ENCODE measurements at regions not wholly inside any gene's neighbourhood (a gene's known extent, or its start where the extent isn't known, plus 50 kb on each side); places are given as distances from the start of the nearest gene placed in this dataset.
A peak's percentile ranks its signal among the peaks of the same experiment; 100 is the strongest.

DNA sequence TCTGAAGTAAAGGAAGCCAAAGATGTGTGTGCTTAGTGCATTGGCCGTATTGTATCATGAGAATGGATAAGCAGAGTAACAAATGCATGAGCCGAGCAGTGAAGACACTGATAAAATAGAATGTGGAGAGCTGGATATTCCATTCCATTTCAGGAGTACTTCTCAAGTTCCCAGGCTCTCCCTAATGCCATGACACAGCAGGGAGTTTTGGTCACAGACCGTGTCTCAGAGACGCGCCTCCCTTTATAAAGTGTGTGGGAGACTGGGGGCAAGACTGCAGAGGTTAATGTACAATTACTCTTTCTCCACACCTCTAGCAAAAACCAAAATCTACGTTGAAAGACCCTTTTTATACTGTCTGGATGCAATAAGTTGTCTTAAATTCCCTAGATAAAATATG, 575.6 kb downstream of the EFNB2 start:
- no peak overlapping the region for H3K4me2 ChIP-seq
- no peaks in the 10 kb centered on the region for H3K36me3 ChIP-seq (ENCODE audit: insufficient read depth)
- no peaks in the 10 kb centered on the region for H3K79me2 ChIP-seq (replicated peaks; ENCODE audit: insufficient read depth)
- TF ChIP-seq POLR2AphosphoS5 (IDR thresholded peaks at IDR 0.05; ENCODE audit: low read depth) (no peak), EZH2 (IDR thresholded peaks at IDR 0.05; ENCODE audit: low read depth, unreplicated experiment) (no peak), ZNF114 (CRISPR knock-in tag; IDR thresholded peaks at IDR 0.05) (no peak), CREB1 (CRISPR knock-in tag; IDR thresholded peaks at IDR 0.05; ENCODE audit: low read depth) (no peak), ZNF331 (CRISPR knock-in tag; IDR thresholded peaks at IDR 0.05; ENCODE audit: low read depth) (no peak)
- TF ChIP-seq, protein P1, sequence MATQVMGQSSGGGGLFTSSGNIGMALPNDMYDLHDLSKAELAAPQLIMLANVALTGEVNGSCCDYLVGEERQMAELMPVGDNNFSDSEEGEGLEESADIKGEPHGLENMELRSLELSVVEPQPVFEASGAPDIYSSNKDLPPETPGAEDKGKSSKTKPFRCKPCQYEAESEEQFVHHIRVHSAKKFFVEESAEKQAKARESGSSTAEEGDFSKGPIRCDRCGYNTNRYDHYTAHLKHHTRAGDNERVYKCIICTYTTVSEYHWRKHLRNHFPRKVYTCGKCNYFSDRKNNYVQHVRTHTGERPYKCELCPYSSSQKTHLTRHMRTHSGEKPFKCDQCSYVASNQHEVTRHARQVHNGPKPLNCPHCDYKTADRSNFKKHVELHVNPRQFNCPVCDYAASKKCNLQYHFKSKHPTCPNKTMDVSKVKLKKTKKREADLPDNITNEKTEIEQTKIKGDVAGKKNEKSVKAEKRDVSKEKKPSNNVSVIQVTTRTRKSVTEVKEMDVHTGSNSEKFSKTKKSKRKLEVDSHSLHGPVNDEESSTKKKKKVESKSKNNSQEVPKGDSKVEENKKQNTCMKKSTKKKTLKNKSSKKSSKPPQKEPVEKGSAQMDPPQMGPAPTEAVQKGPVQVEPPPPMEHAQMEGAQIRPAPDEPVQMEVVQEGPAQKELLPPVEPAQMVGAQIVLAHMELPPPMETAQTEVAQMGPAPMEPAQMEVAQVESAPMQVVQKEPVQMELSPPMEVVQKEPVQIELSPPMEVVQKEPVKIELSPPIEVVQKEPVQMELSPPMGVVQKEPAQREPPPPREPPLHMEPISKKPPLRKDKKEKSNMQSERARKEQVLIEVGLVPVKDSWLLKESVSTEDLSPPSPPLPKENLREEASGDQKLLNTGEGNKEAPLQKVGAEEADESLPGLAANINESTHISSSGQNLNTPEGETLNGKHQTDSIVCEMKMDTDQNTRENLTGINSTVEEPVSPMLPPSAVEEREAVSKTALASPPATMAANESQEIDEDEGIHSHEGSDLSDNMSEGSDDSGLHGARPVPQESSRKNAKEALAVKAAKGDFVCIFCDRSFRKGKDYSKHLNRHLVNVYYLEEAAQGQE (IDR thresholded peaks at IDR 0.05; ENCODE audit: unreplicated experiment): no peak
- H3K27ac Mint-ChIP-seq: no peak overlapping the region
- ATAC-seq (no peak), DNase-seq (ENCODE audit: low spot score) (no peak)
- no peaks in the 10 kb centered on the region for H3K9me3 Mint-ChIP-seq
- H3K27me3 Mint-ChIP-seq (ENCODE audit: insufficient read depth, low read depth, poor library complexity): no peaks in the 10 kb centered on the region
- no peak overlapping the region for H3K27ac ChIP-seq (ENCODE audit: low read depth)
- no peak overlapping the region for H2AFZ ChIP-seq
- H3K4me3 ChIP-seq: no peak overlapping the region
- H3F3A ChIP-seq (replicated peaks; ENCODE audit: low read depth): no peaks in the 10 kb centered on the region
- no peaks in the 10 kb centered on the region for H3K27me3 ChIP-seq (ENCODE audit: insufficient read depth)
- H3K4me1 ChIP-seq (ENCODE audit: insufficient read depth): no peaks in the 10 kb centered on the region
- no peaks in the 10 kb centered on the region for H3K36me3 Mint-ChIP-seq (ENCODE audit: low read depth)
- H4K20me1 ChIP-seq (replicated peaks; ENCODE audit: insufficient read depth): no peaks in the 10 kb centered on the region
- H3K4me1 Mint-ChIP-seq: no peaks in the 10 kb centered on the region
- H3K4me3 Mint-ChIP-seq: no peak overlapping the region
- no peaks in the 10 kb centered on the region for H3K9me2 ChIP-seq (ENCODE audit: insufficient read depth)

DNA sequence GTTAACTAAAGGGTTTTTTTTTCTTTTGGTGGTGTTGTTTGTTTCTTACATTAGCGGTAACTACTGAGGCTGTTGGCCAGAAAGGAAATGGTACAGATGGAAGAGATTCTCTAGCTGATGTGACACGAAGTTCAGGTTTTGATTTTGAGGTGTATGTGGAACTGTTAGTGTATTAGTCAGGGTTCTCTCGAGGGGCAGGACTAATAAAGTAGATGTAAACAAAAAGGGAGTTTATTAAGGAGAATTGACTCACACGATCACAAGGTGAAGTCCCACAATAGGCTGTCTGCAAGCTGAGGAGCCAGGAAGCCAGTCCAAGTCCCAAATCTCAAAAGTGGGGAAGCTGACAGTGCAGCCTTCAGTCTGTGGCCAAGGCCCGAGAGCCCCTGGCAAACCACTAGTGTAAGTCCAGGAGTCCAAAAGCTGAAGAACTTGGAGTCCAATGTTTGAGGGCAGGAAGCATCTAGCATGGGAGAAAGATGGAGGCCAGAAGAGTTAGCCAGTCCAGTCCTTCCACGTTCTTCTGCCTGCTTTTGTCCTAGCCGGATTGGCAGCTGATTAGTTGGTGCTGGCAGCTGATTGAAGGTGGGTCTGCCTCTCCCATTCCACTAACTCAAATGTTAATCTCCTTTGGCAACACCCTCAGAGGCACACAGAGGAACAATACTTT, 577.6 kb downstream of the EFNB2 start:
- H3K27ac Mint-ChIP-seq: no peak overlapping the region
- Histone ChIP-seq H3K36me3 (ENCODE audit: insufficient read depth) (no peaks in the 10 kb centered on the region), H3K4me3 (no peak overlapping the region), H3F3A (replicated peaks; ENCODE audit: low read depth) (no peaks in the 10 kb centered on the region), H3K4me1 (ENCODE audit: insufficient read depth) (no peaks in the 10 kb centered on the region), H3K27me3 (ENCODE audit: insufficient read depth) (no peaks in the 10 kb centered on the region), H3K79me2 (replicated peaks; ENCODE audit: insufficient read depth) (no peaks in the 10 kb centered on the region), H2AFZ (0 out of 2 replicates have a peak overlapping the region, but pooled peaks have one; percentile 10), H3K4me2 (no peak overlapping the region), H3K27ac (ENCODE audit: low read depth) (no peak overlapping the region), H4K20me1 (replicated peaks; ENCODE audit: insufficient read depth) (no peaks in the 10 kb centered on the region), H3K9me2 (ENCODE audit: insufficient read depth) (no peaks in the 10 kb centered on the region)
- H3K27me3 Mint-ChIP-seq (ENCODE audit: insufficient read depth, low read depth, poor library complexity): no peaks in the 10 kb centered on the region
- ATAC-seq (no peak), DNase-seq (ENCODE audit: low spot score) (no peak)
- no peaks in the 10 kb centered on the region for H3K36me3 Mint-ChIP-seq (ENCODE audit: low read depth)
- no peaks in the 10 kb centered on the region for H3K9me3 Mint-ChIP-seq
- no peak overlapping the region for H3K4me3 Mint-ChIP-seq
- no peaks in the 10 kb centered on the region for H3K4me1 Mint-ChIP-seq
- TF ChIP-seq ZNF114 (CRISPR knock-in tag; IDR thresholded peaks at IDR 0.05) (no peak), ZNF331 (CRISPR knock-in tag; IDR thresholded peaks at IDR 0.05; ENCODE audit: low read depth) (no peak), EZH2phosphoT487 (IDR thresholded peaks at IDR 0.05; ENCODE audit: unreplicated experiment) (no peak), JUNB (IDR thresholded peaks at IDR 0.05; ENCODE audit: unreplicated experiment) (no peak), POLR2AphosphoS5 (IDR thresholded peaks at IDR 0.05; ENCODE audit: low read depth) (no peak), NANOG (IDR thresholded peaks at IDR 0.05; ENCODE audit: borderline replicate concordance) (no peak), EZH2 (IDR thresholded peaks at IDR 0.05; ENCODE audit: low read depth, unreplicated experiment) (no peak), CREB1 (CRISPR knock-in tag; IDR thresholded peaks at IDR 0.05; ENCODE audit: low read depth) (no peak)
- TF ChIP-seq, protein P1 (IDR thresholded peaks at IDR 0.05; ENCODE audit: unreplicated experiment): no peak
- TF ChIP-seq, protein P2, sequence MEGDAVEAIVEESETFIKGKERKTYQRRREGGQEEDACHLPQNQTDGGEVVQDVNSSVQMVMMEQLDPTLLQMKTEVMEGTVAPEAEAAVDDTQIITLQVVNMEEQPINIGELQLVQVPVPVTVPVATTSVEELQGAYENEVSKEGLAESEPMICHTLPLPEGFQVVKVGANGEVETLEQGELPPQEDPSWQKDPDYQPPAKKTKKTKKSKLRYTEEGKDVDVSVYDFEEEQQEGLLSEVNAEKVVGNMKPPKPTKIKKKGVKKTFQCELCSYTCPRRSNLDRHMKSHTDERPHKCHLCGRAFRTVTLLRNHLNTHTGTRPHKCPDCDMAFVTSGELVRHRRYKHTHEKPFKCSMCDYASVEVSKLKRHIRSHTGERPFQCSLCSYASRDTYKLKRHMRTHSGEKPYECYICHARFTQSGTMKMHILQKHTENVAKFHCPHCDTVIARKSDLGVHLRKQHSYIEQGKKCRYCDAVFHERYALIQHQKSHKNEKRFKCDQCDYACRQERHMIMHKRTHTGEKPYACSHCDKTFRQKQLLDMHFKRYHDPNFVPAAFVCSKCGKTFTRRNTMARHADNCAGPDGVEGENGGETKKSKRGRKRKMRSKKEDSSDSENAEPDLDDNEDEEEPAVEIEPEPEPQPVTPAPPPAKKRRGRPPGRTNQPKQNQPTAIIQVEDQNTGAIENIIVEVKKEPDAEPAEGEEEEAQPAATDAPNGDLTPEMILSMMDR (conservative IDR thresholded peaks at IDR 0.05; ENCODE audit: low read depth in 2 of 2): no peak

Data from GM23338 (cell line).